Omental fat pad (tissue), 3 donors: ENCODE measurements at regions not wholly inside any gene's neighbourhood (a gene's known extent, or its start where the extent isn't known, plus 50 kb on each side); places are given as distances from the start of the nearest gene placed in this dataset.

ENCODE experiments used
- ATAC-seq: fragments of 150-250 bp; one replicate; pipeline ENCODE4 v1.9.1; 2016; ENCODE audit warnings: mild to moderate bottlenecking, moderate library complexity; ENCODE audit not compliant: low FRiP score
- DNase-seq: peaks from one replicate; pipeline ENCODE4 v3.0.0-alpha.2; 2019; ENCODE audit warnings: low spot score
- TF ChIP-seq, protein P1 (sequence below), 3 donors: fragments of 450-650 bp; IDR thresholded peaks; one replicate each; pipeline ENCODE4 v1.5.1; 2016 to 2017; ENCODE audit warnings: antibody characterized with exemption in 3 of 3, mild to moderate bottlenecking in 3 of 3, moderate library complexity in 2 of 3

GRCh38 chr14:44699391-44699790 lies 192.3 kb upstream of the FSCB start:
- ATAC-seq = no peak
- no peak for DNase-seq
- TF ChIP-seq, protein P1, sequence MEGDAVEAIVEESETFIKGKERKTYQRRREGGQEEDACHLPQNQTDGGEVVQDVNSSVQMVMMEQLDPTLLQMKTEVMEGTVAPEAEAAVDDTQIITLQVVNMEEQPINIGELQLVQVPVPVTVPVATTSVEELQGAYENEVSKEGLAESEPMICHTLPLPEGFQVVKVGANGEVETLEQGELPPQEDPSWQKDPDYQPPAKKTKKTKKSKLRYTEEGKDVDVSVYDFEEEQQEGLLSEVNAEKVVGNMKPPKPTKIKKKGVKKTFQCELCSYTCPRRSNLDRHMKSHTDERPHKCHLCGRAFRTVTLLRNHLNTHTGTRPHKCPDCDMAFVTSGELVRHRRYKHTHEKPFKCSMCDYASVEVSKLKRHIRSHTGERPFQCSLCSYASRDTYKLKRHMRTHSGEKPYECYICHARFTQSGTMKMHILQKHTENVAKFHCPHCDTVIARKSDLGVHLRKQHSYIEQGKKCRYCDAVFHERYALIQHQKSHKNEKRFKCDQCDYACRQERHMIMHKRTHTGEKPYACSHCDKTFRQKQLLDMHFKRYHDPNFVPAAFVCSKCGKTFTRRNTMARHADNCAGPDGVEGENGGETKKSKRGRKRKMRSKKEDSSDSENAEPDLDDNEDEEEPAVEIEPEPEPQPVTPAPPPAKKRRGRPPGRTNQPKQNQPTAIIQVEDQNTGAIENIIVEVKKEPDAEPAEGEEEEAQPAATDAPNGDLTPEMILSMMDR (IDR thresholded peaks at IDR 0.05) = no peak

DNA sequence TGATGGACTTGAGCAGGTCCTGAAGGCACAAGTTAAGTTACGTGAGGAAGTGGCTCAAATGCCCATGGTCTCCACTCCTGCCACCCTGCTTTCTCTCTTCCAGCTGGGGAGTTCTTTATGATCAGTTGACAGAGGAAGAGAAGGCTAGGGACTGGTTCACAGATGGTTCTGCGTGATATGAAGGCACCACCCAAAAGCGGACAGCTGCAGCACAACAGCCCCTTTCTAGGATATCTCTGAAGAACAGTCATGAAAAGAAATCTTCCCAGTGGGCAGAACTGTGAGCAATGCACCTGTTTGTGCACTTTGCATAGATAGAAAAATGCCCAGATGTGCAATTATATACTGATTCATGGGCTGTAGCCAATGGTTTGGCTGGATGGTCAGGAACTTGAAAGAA lies 162.4 kb upstream of the FSCB start:
- TF ChIP-seq, protein P1 (IDR thresholded peaks at IDR 0.05) = no peak
- ATAC-seq = no peak
- DNase-seq = no peak

GRCh38 chr14:44663136-44663535 lies 156.1 kb upstream of the FSCB start:
- DNase-seq (no peak), ATAC-seq (no peak)
- TF ChIP-seq, protein P1 (IDR thresholded peaks at IDR 0.05) = no peak

- DNase-seq = no peak
- ATAC-seq = no peak
- TF ChIP-seq, protein P1 (IDR thresholded peaks at IDR 0.05) = no peak
Observed at GRCh38 chr14:44662250-44662891, 155.3 kb upstream of the FSCB start.

DNA sequence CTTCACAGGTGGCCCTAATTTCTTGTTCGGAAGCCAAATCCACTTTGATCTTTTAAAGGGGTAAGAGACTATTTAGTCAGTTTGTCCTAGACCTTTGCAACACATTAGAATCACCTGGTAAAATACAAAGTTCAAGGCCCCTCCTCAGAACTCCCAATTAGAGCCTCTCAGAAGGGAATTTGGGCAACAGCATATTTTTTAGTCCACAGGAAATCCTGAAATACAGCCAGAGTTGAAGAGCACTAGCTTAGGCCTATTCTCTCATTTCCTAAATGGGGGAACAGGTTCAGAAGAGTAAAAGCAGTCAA lies 151.3 kb upstream of the FSCB start:
- TF ChIP-seq, protein P1 (IDR thresholded peaks at IDR 0.05) = no peak
- DNase-seq (no peak), ATAC-seq (no peak)

DNA sequence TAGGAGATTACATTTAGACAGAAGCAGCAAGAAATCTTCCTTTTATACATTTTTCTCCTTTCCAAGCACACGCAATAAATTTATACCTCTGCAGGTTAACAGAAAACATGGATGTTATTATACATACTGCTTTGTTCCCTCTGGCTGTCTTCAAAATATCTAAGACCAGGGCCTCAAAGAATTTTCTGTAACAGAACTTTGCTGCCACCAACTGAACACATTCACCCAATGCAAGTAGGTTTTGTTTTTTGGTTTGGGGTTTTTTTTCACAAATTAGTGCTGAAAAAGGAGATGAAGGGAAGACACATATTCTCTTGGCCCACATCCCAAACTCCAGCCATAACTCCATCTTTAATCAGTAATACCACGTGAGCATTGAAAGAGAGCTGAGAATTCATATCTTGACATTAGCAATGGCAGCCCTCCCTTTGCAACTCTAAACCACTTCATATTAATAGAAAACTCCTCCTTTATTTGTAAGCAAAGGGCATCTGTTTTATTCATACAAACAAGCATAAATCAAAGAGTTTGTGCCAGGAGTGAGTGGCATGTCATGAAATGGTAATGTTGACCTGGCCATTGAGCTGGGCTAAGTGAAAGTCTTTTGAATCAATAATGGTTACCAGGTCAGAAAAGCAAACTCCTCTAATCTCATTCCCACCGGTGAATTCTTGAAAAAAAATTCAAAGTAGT lies 150.8 kb upstream of the FSCB start:
- no peak for ATAC-seq
- no peak for DNase-seq
- TF ChIP-seq, protein P1 (IDR thresholded peaks at IDR 0.05) = no peak

DNA sequence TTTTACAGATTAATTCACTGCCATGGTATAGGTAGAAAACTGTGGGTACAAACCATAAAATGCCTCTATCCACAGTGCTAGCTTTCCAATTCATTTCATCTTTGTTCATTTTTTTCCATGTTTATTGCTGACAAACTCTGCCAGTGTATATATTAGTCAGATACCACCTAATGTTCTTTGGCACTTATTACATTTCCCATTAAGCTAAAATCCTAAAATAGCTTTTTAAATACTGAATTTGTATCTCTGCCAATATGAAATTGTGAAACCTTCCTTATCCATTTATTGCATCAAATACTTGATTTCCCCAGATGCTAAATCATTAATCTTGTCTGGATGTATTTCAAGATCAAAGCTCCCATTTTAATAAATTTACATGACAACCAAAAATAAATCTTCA lies 150.1 kb upstream of the FSCB start:
- ATAC-seq (no peak), DNase-seq (no peak)
- TF ChIP-seq, protein P1 (IDR thresholded peaks at IDR 0.05) = no peak
